Body of pancreas (tissue), 4 donors: ENCODE measurements at regions not wholly inside any gene's neighbourhood (a gene's known extent, or its start where the extent isn't known, plus 50 kb on each side); places are given as distances from the start of the nearest gene placed in this dataset.
"Not testable (repeated sequence)": the region's sequence is repeated elsewhere in the genome, so short reads cannot be mapped to it uniquely, and the experiment has no call there.

ENCODE experiments used
- ATAC-seq: fragments of 150-250 bp; one replicate; pipeline ENCODE4 v1.9.1; 2016
- DNase-seq, 4 donors: peaks; one replicate each; pipeline ENCODE4 v3.0.0-alpha.2; 2019
- H3K27ac ChIP-seq, 4 donors: fragments of 200-600 bp; sonication (generic); 1 replicate in 3 of 4; 2 replicates in 1 of 4; pipeline versions ENCODE4 v1.5.1 to v1.6.1; 2016 to 2019; ENCODE audit warnings: mild to moderate bottlenecking in 1 of 4, mixed read lengths in 1 of 4, moderate library complexity in 1 of 4
- H3K27me3 ChIP-seq, 2 donors: fragments of 200-600 bp; sonication (generic); one replicate each; pipeline ENCODE4 v1.6.0; 2016; ENCODE audit warnings: mild to moderate bottlenecking in 1 of 2
- H3K36me3 ChIP-seq, 2 donors: fragments of 200-600 bp; sonication (generic); replicated peaks in 1 of 2; 2 replicates each; pipeline ENCODE4 v1.5.1; 2016; ENCODE audit warnings: low read depth in 2 of 2; ENCODE audit not compliant: insufficient read depth in 1 of 2
- H3K4me1 ChIP-seq: fragments of 200-600 bp; sonication (generic); one replicate; pipeline ENCODE4 v1.6.0; 2016
- H3K4me3 ChIP-seq, 2 donors: fragments of 200-600 bp; sonication (generic); 1 replicate in 1 of 2; 2 replicates in 1 of 2; pipeline ENCODE4 v1.5.1; 2016 to 2019
- H3K9me3 ChIP-seq, 3 donors: fragments of 200-600 bp; sonication (generic); 1 replicate in 2 of 3; 2 replicates in 1 of 3; pipeline ENCODE4 v1.5.1; 2016
- POLR2A ChIP-seq, 3 donors: fragments of 450-650 bp; IDR thresholded peaks; one replicate each; pipeline ENCODE4 v1.6.1; 2016; ENCODE audit warnings: antibody characterized with exemption in 3 of 3, mild to moderate bottlenecking in 2 of 3
- WGBS, 2 donors: methylation state at CpG; one replicate each; pipeline ENCODE4 v1.1.5; 2017; 5-methylcytosine and 5-hydroxymethylcytosine counted together
- intact Hi-C: fragments of 100-400 bp; cut with DNase I; formaldehyde crosslinking; loops from one replicate; pipeline ENCODE4 v1.15.1; 2023
- TF ChIP-seq, protein P1 (sequence below), 7 experiments: fragments of 450-650 bp in 4 of 7; fragments of 200-600 bp in 3 of 7; sonication (generic) in 3 of 7; IDR thresholded peaks; one replicate each; pipeline ENCODE4 v1.5.1; 2016 to 2019; ENCODE audit warnings: antibody characterized with exemption in 7 of 7

DNA sequence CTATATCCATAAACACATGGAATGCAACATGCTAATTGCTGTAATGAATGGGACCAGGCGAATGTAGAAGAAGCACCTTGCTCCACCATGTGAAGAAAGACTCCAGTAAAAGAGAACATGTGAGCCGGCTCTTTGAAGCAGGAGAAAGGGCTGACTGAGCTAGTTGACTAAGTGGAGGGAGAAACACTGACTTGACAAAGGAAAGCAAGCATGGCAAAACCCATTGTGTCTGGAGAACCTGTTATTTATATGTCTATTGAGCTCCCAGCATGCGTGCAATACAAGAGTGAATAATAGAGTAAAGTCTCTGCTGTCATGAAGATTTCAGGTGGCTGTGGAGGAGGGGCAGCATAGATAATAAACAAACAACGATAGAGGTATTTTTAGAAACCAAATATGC lies 559.9 kb downstream of the RAB28 start:
- Histone ChIP-seq H3K4me3 (no peak overlapping the region), H3K9me3 (no peaks in the 10 kb centered on the region), H3K27ac (no peak overlapping the region), H3K36me3 (no peaks in the 10 kb centered on the region), H3K4me1 (no peaks in the 10 kb centered on the region), H3K27me3 (no peaks in the 10 kb centered on the region)
- intact Hi-C loops = no loop called here
- 84 to 85% methylated on average over 4 of the region's 4 CpGs for WGBS, 2 donors
- DNase-seq = no peak
- ATAC-seq = no peak
- TF ChIP-seq, protein P1, sequence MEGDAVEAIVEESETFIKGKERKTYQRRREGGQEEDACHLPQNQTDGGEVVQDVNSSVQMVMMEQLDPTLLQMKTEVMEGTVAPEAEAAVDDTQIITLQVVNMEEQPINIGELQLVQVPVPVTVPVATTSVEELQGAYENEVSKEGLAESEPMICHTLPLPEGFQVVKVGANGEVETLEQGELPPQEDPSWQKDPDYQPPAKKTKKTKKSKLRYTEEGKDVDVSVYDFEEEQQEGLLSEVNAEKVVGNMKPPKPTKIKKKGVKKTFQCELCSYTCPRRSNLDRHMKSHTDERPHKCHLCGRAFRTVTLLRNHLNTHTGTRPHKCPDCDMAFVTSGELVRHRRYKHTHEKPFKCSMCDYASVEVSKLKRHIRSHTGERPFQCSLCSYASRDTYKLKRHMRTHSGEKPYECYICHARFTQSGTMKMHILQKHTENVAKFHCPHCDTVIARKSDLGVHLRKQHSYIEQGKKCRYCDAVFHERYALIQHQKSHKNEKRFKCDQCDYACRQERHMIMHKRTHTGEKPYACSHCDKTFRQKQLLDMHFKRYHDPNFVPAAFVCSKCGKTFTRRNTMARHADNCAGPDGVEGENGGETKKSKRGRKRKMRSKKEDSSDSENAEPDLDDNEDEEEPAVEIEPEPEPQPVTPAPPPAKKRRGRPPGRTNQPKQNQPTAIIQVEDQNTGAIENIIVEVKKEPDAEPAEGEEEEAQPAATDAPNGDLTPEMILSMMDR (IDR thresholded peaks at IDR 0.05) = no peak
- no peak for TF ChIP-seq POLR2A (IDR thresholded peaks at IDR 0.05)

GRCh38 chr4:12912896-12913418 lies 571.2 kb downstream of the RAB28 start:
- TF ChIP-seq, protein P1 (IDR thresholded peaks at IDR 0.05) = no peak
- no peak for TF ChIP-seq POLR2A (IDR thresholded peaks at IDR 0.05)
- intact Hi-C loops = no loop called here
- Histone ChIP-seq H3K27ac (no peak overlapping the region), H3K4me1 (no peaks in the 10 kb centered on the region), H3K36me3 (no peaks in the 10 kb centered on the region), H3K9me3 (no peaks in the 10 kb centered on the region), H3K4me3 (no peak overlapping the region), H3K27me3 (no peaks in the 10 kb centered on the region)
- DNase-seq (no peak), ATAC-seq (no peak)
- WGBS, 2 donors = 77 to 85% methylated on average over 2 of the region's 2 CpGs

GRCh38 chr4:12911750-12912358 lies 572.3 kb downstream of the RAB28 start:
- DNase-seq (no peak), ATAC-seq (no peak)
- intact Hi-C loops = no loop called here
- Histone ChIP-seq H3K36me3 (no peaks in the 10 kb centered on the region), H3K9me3 (no peaks in the 10 kb centered on the region), H3K27ac (no peak overlapping the region), H3K4me1 (no peaks in the 10 kb centered on the region), H3K4me3 (no peak overlapping the region), H3K27me3 (no peaks in the 10 kb centered on the region)
- no peak for TF ChIP-seq POLR2A (IDR thresholded peaks at IDR 0.05)
- TF ChIP-seq, protein P1 (IDR thresholded peaks at IDR 0.05) = no peak
- 87 to 100% methylated on average over 1 of the region's 1 CpG for WGBS, 2 donors

- DNase-seq, H3K9me3 ChIP-seq, H3K4me1 ChIP-seq, H3K27ac ChIP-seq, intact Hi-C loops, H3K4me3 ChIP-seq, H3K27me3 ChIP-seq, H3K36me3 ChIP-seq, ATAC-seq: not testable (repeated sequence)
- whole genome bisulfite sequencing, 2 donors = 79 to 98% methylated on average over 5 to 15 of the region's 15 CpGs
Measured at GRCh38 chr4:12903640-12904039, 580.5 kb downstream of the RAB28 start.

DNA sequence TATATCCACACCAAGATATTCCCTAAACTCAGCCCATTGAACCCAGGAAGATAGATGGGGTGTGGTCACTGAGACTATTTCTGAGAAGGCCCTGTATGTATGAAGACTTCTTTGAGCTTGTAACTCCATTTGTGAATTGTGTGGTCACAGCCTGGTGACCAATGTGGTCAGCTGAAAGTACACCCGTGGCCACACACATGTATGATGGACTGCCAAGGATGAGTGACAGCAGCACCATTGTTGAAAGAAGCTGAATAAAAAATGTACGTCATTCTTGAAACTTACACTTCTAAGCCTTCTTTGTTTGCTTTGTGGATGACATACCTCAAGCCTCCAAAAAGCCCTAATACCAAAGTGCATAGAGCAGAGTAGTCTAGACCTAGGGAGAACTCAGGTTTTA lies 581.4 kb downstream of the RAB28 start:
- H3K36me3 ChIP-seq = no peaks in the 10 kb centered on the region
- H3K4me1 ChIP-seq = no peaks in the 10 kb centered on the region
- H3K9me3 ChIP-seq = no peaks in the 10 kb centered on the region
- ATAC-seq (no peak), DNase-seq (no peak)
- no peak overlapping the region for H3K27ac ChIP-seq
- intact Hi-C loops = no loop called here
- no peak overlapping the region for H3K4me3 ChIP-seq
- 66 to 87% methylated on average over 2 of the region's 2 CpGs for WGBS, 2 donors
- no peak for TF ChIP-seq POLR2A (IDR thresholded peaks at IDR 0.05)
- TF ChIP-seq, protein P1 (IDR thresholded peaks at IDR 0.05) = no peak
- no peaks in the 10 kb centered on the region for H3K27me3 ChIP-seq
